ENCODE measurements at regions not wholly inside any gene's neighbourhood (a gene's known extent, or its start where the extent isn't known, plus 50 kb on each side); places are given as distances from the start of the nearest gene placed in this dataset.

DNA sequence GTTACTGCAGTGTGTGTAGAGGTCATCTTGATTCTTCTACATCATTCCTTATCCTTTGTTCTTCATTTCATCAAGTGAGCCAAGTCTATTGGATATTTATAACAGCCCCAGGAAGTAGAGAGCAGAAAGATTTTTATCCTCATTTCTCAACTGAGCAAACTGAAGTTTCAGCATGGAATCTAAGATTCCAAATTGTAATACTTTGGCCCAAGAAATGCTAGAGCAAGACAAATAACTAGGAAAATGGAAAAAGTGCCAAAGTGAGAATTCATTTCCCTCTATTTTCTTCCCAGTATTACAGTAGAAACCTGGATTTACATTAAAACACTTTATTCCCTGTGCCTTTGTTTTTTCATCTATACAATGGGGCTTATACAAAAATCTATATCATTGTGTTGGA is 346.8 kb downstream of the ARPP21 start:
- TF ChIP-seq POLR2AphosphoS5 (IDR thresholded peaks at IDR 0.05; ENCODE audit: borderline replicate concordance, low read depth, low read length) = no peak
- no peak for TF ChIP-seq EZH2 (IDR thresholded peaks at IDR 0.05)
